ENCODE measurements at regions not wholly inside any gene's neighbourhood (a gene's known extent, or its start where the extent isn't known, plus 50 kb on each side); places are given as distances from the start of the nearest gene placed in this dataset.
"Not testable (repeated sequence)": the region's sequence is repeated elsewhere in the genome, so short reads cannot be mapped to it uniquely, and the experiment has no call there.

GRCh38 chr12:83696311-83696710 is 1009.6 kb downstream of the TMTC2 start:
- not testable (repeated sequence) for TF ChIP-seq CTCF, EZH2, EZH2phosphoT487 (IDR thresholded peaks at IDR 0.05)

All from neural progenitor cell (in vitro differentiated cells).